ENCODE measurements at regions not wholly inside any gene's neighbourhood (a gene's known extent, or its start where the extent isn't known, plus 50 kb on each side); places are given as distances from the start of the nearest gene placed in this dataset.

DNA sequence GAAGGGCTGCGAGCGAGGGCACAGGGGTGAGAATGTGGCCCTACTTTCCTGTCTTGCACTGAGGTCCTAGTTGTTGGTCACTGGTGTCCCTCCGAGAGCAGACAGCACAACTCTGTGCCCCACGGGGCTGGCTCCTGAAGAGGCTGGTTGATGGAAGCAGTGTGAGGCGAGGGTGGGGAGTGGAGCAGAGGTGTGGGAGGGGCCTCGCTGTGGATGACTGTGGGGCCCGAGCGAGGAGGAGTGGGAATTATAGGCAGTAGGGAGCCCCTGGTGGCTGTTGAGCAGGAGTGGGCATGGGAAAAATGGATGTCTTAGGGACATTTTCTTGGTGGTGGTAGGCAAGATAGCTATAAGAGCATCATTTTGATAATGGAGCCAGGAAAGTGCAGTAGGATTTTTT is 660.5 kb upstream of the HS6ST1 start:
- Histone ChIP-seq H3K9ac (ENCODE audit: low read length) (no peak overlapping the region), H3K4me3 (ENCODE audit: low read length) (no peak overlapping the region), H3F3A (ENCODE audit: low read length, unreplicated experiment) (no peaks in the 10 kb centered on the region), H3K9me3 (ENCODE audit: low read length) (no peaks in the 10 kb centered on the region), H3K4me2 (ENCODE audit: low read length) (no peak overlapping the region), H3K4me1 (ENCODE audit: insufficient read depth, low read length) (no peaks in the 10 kb centered on the region), H3K27ac (ENCODE audit: low read length) (no peak overlapping the region), H3K36me3 (ENCODE audit: low read depth, low read length) (no peaks in the 10 kb centered on the region), H3K27me3 (ENCODE audit: low read length) (no peaks in the 10 kb centered on the region), H2AFZ (ENCODE audit: low read length) (no peak overlapping the region), H3K9me2 (replicated peaks; ENCODE audit: low read length) (no peaks in the 10 kb centered on the region), H3K79me2 (ENCODE audit: low read length) (no peaks in the 10 kb centered on the region), H4K20me1 (ENCODE audit: low read length) (no peaks in the 10 kb centered on the region)
- intact Hi-C loops (cut with micrococcal nuclease) = no loop called here
- ChIA-PET CTCF (no interaction called here), POLR2A (ENCODE audit: unreplicated experiment) (no interaction called here)
- BruUV-seq (replicated peaks) = no TSS peak
- ATAC-seq (no peak), DNase-seq (no peak)
- TF ChIP-seq, protein P1, sequence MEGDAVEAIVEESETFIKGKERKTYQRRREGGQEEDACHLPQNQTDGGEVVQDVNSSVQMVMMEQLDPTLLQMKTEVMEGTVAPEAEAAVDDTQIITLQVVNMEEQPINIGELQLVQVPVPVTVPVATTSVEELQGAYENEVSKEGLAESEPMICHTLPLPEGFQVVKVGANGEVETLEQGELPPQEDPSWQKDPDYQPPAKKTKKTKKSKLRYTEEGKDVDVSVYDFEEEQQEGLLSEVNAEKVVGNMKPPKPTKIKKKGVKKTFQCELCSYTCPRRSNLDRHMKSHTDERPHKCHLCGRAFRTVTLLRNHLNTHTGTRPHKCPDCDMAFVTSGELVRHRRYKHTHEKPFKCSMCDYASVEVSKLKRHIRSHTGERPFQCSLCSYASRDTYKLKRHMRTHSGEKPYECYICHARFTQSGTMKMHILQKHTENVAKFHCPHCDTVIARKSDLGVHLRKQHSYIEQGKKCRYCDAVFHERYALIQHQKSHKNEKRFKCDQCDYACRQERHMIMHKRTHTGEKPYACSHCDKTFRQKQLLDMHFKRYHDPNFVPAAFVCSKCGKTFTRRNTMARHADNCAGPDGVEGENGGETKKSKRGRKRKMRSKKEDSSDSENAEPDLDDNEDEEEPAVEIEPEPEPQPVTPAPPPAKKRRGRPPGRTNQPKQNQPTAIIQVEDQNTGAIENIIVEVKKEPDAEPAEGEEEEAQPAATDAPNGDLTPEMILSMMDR (conservative IDR thresholded peaks at IDR 0.05; ENCODE audit: low read depth, low read length) = no peak
- no peak for TF ChIP-seq EZH2phosphoT487 (IDR thresholded peaks at IDR 0.05; ENCODE audit: borderline replicate concordance, low read length)
- no peak for TF ChIP-seq EZH2 (IDR thresholded peaks at IDR 0.05; ENCODE audit: low read length, unreplicated experiment)

DNA sequence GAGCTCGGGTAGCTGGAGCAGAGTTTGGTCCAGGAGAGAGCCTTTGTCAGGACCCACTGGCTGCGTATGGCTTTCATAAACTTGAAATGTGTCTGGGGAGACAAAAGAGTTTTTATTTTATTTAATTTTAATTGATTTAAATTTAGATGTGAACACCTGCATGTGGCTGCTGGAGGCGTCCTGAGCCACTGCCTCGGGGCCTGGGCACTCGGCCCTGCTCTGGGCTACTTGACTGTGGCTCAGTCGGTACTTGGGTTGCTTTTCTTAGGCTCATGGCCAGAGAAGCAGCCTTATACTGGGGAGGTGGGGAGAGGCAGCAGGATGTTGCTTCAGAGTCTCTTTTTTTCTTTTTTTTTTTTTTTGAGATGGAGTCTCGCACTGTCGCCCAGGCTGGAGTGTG is 661.8 kb upstream of the HS6ST1 start:
- no peak overlapping the region for H3K9ac ChIP-seq (ENCODE audit: low read length)
- POLR2A ChIA-PET (ENCODE audit: unreplicated experiment) = no interaction called here
- H3K9me2 ChIP-seq (replicated peaks; ENCODE audit: low read length) = no peaks in the 10 kb centered on the region
- H2AFZ ChIP-seq (ENCODE audit: low read length) = no peak overlapping the region
- H3K27ac ChIP-seq (ENCODE audit: low read length) = no peak overlapping the region
- H3K27me3 ChIP-seq (ENCODE audit: low read length) = no peaks in the 10 kb centered on the region
- H3K79me2 ChIP-seq (ENCODE audit: low read length) = no peaks in the 10 kb centered on the region
- CTCF ChIA-PET = no interaction called here
- ATAC-seq (no peak), DNase-seq (no peak)
- TF ChIP-seq EZH2phosphoT487 (IDR thresholded peaks at IDR 0.05; ENCODE audit: borderline replicate concordance, low read length) (no peak), EZH2 (IDR thresholded peaks at IDR 0.05; ENCODE audit: low read length, unreplicated experiment) (no peak)
- TF ChIP-seq, protein P1 (conservative IDR thresholded peaks at IDR 0.05; ENCODE audit: low read depth, low read length) = no peak
- H3K9me3 ChIP-seq (ENCODE audit: low read length) = no peaks in the 10 kb centered on the region
- H3F3A ChIP-seq (ENCODE audit: low read length, unreplicated experiment) = no peaks in the 10 kb centered on the region
- H4K20me1 ChIP-seq (ENCODE audit: low read length) = no peaks in the 10 kb centered on the region
- no peaks in the 10 kb centered on the region for H3K4me1 ChIP-seq (ENCODE audit: insufficient read depth, low read length)
- no peak overlapping the region for H3K4me2 ChIP-seq (ENCODE audit: low read length)
- no peaks in the 10 kb centered on the region for H3K36me3 ChIP-seq (ENCODE audit: low read depth, low read length)
- intact Hi-C loops (cut with micrococcal nuclease) = no loop called here
- no peak overlapping the region for H3K4me3 ChIP-seq (ENCODE audit: low read length)
- no TSS peak for BruUV-seq (replicated peaks)

DNA sequence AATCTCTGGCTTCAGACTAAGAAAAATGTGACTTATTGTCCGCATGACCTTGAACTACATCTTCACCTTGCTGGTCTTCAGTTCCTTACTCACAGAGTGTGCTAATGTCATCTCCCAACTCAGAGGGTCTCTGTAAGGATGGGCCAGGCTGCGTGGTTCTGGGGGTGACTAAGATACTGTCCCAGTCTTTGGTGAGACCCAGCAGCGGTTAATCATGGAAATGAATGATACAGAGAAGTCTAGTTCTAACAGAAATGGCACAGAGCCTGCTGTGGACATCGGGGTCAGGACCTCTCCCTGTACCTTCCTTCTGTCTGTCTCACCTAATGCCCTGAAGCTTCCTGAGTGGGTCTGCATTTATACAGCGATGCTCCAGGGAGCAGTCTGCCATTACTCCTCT is 662.7 kb upstream of the HS6ST1 start:
- Histone ChIP-seq H3K27me3 (ENCODE audit: low read length) (no peaks in the 10 kb centered on the region), H3K79me2 (ENCODE audit: low read length) (no peaks in the 10 kb centered on the region), H3K27ac (ENCODE audit: low read length) (no peak overlapping the region), H3K4me1 (ENCODE audit: insufficient read depth, low read length) (no peaks in the 10 kb centered on the region), H3K9ac (ENCODE audit: low read length) (no peak overlapping the region), H3K4me3 (ENCODE audit: low read length) (no peak overlapping the region), H3K9me2 (replicated peaks; ENCODE audit: low read length) (no peaks in the 10 kb centered on the region), H3K4me2 (ENCODE audit: low read length) (no peak overlapping the region), H3K36me3 (ENCODE audit: low read depth, low read length) (no peaks in the 10 kb centered on the region), H3K9me3 (ENCODE audit: low read length) (no peaks in the 10 kb centered on the region), H3F3A (ENCODE audit: low read length, unreplicated experiment) (no peaks in the 10 kb centered on the region), H4K20me1 (ENCODE audit: low read length) (no peaks in the 10 kb centered on the region), H2AFZ (ENCODE audit: low read length) (no peak overlapping the region)
- CTCF ChIA-PET = no interaction called here
- no peak for DNase-seq
- no TSS peak for BruUV-seq (replicated peaks)
- no peak for ATAC-seq
- intact Hi-C loops (cut with micrococcal nuclease) = no loop called here
- POLR2A ChIA-PET (ENCODE audit: unreplicated experiment) = no interaction called here
- TF ChIP-seq, protein P1 (conservative IDR thresholded peaks at IDR 0.05; ENCODE audit: low read depth, low read length) = no peak
- TF ChIP-seq EZH2 (IDR thresholded peaks at IDR 0.05; ENCODE audit: low read length, unreplicated experiment) (no peak), EZH2phosphoT487 (IDR thresholded peaks at IDR 0.05; ENCODE audit: borderline replicate concordance, low read length) (no peak)
